ENCODE measurements at regions not wholly inside any gene's neighbourhood (a gene's known extent, or its start where the extent isn't known, plus 50 kb on each side); places are given as distances from the start of the nearest gene placed in this dataset.

DNA sequence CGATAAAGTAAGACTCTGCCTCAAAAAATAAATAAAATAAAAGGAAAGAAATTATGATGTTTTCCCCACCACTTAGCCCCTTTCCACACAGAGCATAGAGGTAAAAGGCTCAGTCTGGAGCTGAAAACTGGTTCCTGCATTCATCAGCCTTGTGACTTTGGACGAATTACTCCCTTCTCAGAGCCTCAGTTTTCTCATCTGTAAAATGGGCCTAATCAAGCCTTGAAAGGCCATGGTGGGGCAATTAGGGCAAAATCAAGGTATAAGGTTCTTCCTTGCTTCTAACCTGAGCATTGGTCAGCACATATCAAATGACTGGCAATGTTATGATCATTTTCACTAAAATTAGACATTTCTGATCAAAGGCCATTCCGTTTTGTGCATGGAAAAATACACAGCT lies 417.7 kb downstream of the MN1 start:
- peaks cover 0 to 6% (median 3%) of the 10 kb centered on the region in 3 donors for H3K27me3 ChIP-seq (ENCODE audit: control insufficient read depth in 3 of 3, insufficient read depth in 3 of 3, low read length in 2 of 3)
- H3K27ac ChIP-seq (ENCODE audit: low read depth in 1 of 2, low read length in 1 of 2) = no peak overlapping the region
- no peaks in the 10 kb centered on the region for H3K36me3 ChIP-seq (ENCODE audit: control insufficient read depth in 4 of 4, insufficient read depth in 4 of 4, low read length in 4 of 4)
- H3K9ac ChIP-seq (ENCODE audit: insufficient read depth in 1 of 2, low read length in 2 of 2) = no peak overlapping the region
- no peak for ATAC-seq (ENCODE audit: insufficient read depth, low FRiP score)
- H3K4me3 ChIP-seq = no peak overlapping the region
- TF ChIP-seq, protein P1, sequence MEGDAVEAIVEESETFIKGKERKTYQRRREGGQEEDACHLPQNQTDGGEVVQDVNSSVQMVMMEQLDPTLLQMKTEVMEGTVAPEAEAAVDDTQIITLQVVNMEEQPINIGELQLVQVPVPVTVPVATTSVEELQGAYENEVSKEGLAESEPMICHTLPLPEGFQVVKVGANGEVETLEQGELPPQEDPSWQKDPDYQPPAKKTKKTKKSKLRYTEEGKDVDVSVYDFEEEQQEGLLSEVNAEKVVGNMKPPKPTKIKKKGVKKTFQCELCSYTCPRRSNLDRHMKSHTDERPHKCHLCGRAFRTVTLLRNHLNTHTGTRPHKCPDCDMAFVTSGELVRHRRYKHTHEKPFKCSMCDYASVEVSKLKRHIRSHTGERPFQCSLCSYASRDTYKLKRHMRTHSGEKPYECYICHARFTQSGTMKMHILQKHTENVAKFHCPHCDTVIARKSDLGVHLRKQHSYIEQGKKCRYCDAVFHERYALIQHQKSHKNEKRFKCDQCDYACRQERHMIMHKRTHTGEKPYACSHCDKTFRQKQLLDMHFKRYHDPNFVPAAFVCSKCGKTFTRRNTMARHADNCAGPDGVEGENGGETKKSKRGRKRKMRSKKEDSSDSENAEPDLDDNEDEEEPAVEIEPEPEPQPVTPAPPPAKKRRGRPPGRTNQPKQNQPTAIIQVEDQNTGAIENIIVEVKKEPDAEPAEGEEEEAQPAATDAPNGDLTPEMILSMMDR (IDR thresholded peaks at IDR 0.05; ENCODE audit: control extremely low read depth, extremely low read depth) = no peak
- WGBS, 2 donors = 87 to 90% methylated on average over 3 of the region's 3 CpGs
- no peaks in the 10 kb centered on the region for H3K9me3 ChIP-seq (ENCODE audit: control insufficient read depth in 4 of 4, insufficient read depth in 3 of 4, low read length in 3 of 4)
- no peak for DNase-seq
- no peaks in the 10 kb centered on the region for H3K4me1 ChIP-seq (ENCODE audit: control insufficient read depth in 5 of 5, insufficient read depth in 5 of 5, low read length in 5 of 5)

DNA sequence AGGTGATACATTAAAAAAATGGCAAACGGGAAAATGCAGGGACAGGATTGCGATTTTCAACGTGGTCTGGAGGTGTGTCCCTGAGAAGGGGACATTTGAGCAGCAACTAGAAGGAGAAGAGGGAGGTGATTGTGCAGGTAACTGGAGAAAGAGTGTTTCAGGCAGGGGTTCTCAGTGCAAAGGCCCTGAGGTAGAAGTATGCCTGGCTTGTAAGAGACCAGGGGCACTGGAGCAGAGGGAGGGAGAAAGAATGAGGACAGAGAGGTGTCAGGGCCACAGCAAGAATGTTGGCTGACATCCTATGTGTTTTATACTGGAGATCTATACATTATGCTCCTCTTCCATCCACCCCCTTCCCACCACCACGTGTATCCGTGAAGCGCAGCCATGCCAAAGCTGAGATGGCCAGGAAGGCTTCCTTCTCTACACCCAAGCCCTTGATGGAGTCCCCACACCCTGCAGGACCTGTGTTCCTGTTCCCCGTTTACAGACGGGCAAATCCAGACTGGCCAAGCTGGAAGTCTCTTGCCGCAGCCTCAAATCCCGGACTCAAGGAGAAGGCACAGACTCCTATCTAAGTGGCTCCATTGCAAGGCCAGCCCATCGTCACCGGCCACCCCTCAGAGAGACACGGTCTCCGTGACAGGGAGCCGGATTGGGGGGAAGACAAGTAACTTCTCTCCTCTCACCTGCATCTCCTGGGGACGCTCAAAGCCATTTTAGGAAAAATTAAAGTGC lies 416.1 kb downstream of the MN1 start:
- Histone ChIP-seq H3K4me3 (no peak overlapping the region), H3K4me1 (ENCODE audit: control insufficient read depth in 5 of 5, insufficient read depth in 5 of 5, low read length in 5 of 5) (no peaks in the 10 kb centered on the region), H3K27ac (ENCODE audit: low read depth in 1 of 2, low read length in 1 of 2) (no peak overlapping the region), H3K9ac (ENCODE audit: insufficient read depth in 1 of 2, low read length in 2 of 2) (no peak overlapping the region), H3K9me3 (ENCODE audit: control insufficient read depth in 4 of 4, insufficient read depth in 3 of 4, low read length in 3 of 4) (no peaks in the 10 kb centered on the region), H3K27me3 (ENCODE audit: control insufficient read depth in 3 of 3, insufficient read depth in 3 of 3, low read length in 2 of 3) (peaks cover 0 to 6% (median 2%) of the 10 kb centered on the region in 3 donors), H3K36me3 (ENCODE audit: control insufficient read depth in 4 of 4, insufficient read depth in 4 of 4, low read length in 4 of 4) (no peaks in the 10 kb centered on the region)
- ATAC-seq (ENCODE audit: insufficient read depth, low FRiP score) (no peak), DNase-seq (no peak)
- TF ChIP-seq, protein P1 (IDR thresholded peaks at IDR 0.05; ENCODE audit: control extremely low read depth, extremely low read depth) = no peak
- WGBS, 2 donors = 88 to 90% methylated on average over 16 of the region's 16 CpGs

DNA sequence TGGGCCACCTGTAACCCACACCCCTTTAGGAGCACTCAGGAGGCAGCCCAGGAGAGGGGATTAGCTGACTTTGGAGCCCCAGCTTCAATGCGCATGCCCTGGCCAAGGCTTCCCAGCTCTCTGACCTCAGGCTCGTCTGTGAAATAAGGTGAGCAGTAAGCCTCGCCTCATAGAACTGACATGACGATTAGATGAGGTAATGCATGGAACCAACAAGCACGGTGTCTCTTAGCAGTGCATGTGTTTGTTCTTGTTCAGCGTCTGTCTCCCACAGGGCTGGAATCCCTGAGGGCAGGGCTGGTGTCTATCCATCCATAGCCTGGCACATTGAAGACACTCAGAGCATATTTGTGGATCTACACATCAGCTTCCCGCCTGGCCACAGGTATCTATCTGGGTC lies 415.4 kb downstream of the MN1 start:
- H3K4me1 ChIP-seq (ENCODE audit: control insufficient read depth in 5 of 5, insufficient read depth in 5 of 5, low read length in 5 of 5) = no peaks in the 10 kb centered on the region
- peaks cover 0 to 6% (median 2%) of the 10 kb centered on the region in 3 donors for H3K27me3 ChIP-seq (ENCODE audit: control insufficient read depth in 3 of 3, insufficient read depth in 3 of 3, low read length in 2 of 3)
- H3K36me3 ChIP-seq (ENCODE audit: control insufficient read depth in 4 of 4, insufficient read depth in 4 of 4, low read length in 4 of 4) = no peaks in the 10 kb centered on the region
- ATAC-seq (ENCODE audit: insufficient read depth, low FRiP score) (no peak), DNase-seq (no peak)
- no peak overlapping the region for H3K27ac ChIP-seq (ENCODE audit: low read depth in 1 of 2, low read length in 1 of 2)
- H3K9ac ChIP-seq (ENCODE audit: insufficient read depth in 1 of 2, low read length in 2 of 2) = no peak overlapping the region
- H3K4me3 ChIP-seq = no peak overlapping the region
- WGBS, 2 donors = 77 to 80% methylated on average over 7 of the region's 7 CpGs
- no peaks in the 10 kb centered on the region for H3K9me3 ChIP-seq (ENCODE audit: control insufficient read depth in 4 of 4, insufficient read depth in 3 of 4, low read length in 3 of 4)
- TF ChIP-seq, protein P1 (IDR thresholded peaks at IDR 0.05; ENCODE audit: control extremely low read depth, extremely low read depth) = no peak

DNA sequence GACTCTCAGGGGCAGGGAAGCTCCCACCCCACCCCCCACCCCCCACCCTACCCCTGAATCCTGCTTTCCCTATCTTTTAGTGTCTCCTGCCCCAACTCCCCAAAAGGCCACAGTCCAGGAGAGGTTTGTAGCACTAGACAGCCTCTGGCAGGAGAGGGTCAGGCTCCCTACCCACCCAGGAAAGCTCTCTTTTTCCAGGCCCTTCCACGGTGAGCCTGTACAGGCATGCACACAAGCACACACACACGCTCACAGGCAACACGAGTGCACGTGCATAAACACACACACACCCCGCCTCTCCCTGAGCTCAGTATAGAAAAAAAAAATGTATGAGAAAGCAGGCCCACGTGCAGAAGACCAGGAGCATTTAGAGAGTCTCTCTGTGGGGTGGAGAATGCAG lies 414.0 kb downstream of the MN1 start:
- no peak for DNase-seq
- WGBS, 2 donors = 59 to 67% methylated on average over 6 of the region's 6 CpGs
- Histone ChIP-seq H3K4me3 (no peak overlapping the region), H3K27me3 (ENCODE audit: control insufficient read depth in 3 of 3, insufficient read depth in 3 of 3, low read length in 2 of 3) (peaks cover 0 to 2% (median 2%) of the 10 kb centered on the region in 3 donors), H3K9me3 (ENCODE audit: control insufficient read depth in 4 of 4, insufficient read depth in 3 of 4, low read length in 3 of 4) (no peaks in the 10 kb centered on the region), H3K4me1 (ENCODE audit: control insufficient read depth in 5 of 5, insufficient read depth in 5 of 5, low read length in 5 of 5) (peaks cover 0 to 2% (median 0%) of the 10 kb centered on the region in 5 donors), H3K9ac (ENCODE audit: insufficient read depth in 1 of 2, low read length in 2 of 2) (no peak overlapping the region), H3K36me3 (ENCODE audit: control insufficient read depth in 4 of 4, insufficient read depth in 4 of 4, low read length in 4 of 4) (no peaks in the 10 kb centered on the region), H3K27ac (ENCODE audit: low read depth in 1 of 2, low read length in 1 of 2) (no peak overlapping the region)
- TF ChIP-seq, protein P1 (IDR thresholded peaks at IDR 0.05; ENCODE audit: control extremely low read depth, extremely low read depth) = no peak
- ATAC-seq (ENCODE audit: insufficient read depth, low FRiP score) = no peak

Measured in lung (tissue), 11 donors.